CD14-positive monocyte (primary cell): ENCODE measurements at regions not wholly inside any gene's neighbourhood (a gene's known extent, or its start where the extent isn't known, plus 50 kb on each side); places are given as distances from the start of the nearest gene placed in this dataset.

ENCODE experiments used
- DNase-seq, 3 donors: peaks; one replicate each; pipeline ENCODE4 v3.0.0-alpha.2; 2011 to 2022
- H2AFZ ChIP-seq: 2 replicates; pipeline ENCODE4 v1.6.0; 2012; ENCODE audit warnings: mild to moderate bottlenecking, low read depth, low read length, inconsistent platforms; ENCODE audit not compliant: insufficient read depth, poor library complexity, severe bottlenecking
- H3K27ac ChIP-seq, 2 donors: 1 replicate in 1 of 2; 2 replicates in 1 of 2; pipeline ENCODE4 v1.5.1; 2012 to 2013; ENCODE audit warnings: low read length in 2 of 2, control low read depth in 1 of 2, inconsistent platforms in 1 of 2, low read depth in 1 of 2, mild to moderate bottlenecking in 1 of 2
- H3K27me3 ChIP-seq, 2 donors: one replicate each; pipeline versions ENCODE4 v1.6.0 to v1.6.1; 2011 to 2013; ENCODE audit warnings: low read length in 2 of 2; ENCODE audit not compliant: control insufficient read depth in 2 of 2, insufficient read depth in 2 of 2
- H3K36me3 ChIP-seq, 2 donors: replicated peaks in 1 of 2; 1 replicate in 1 of 2; 2 replicates in 1 of 2; pipeline versions ENCODE4 v1.5.1 to v1.6.1; 2012 to 2013; ENCODE audit warnings: low read length in 2 of 2, control low read depth in 1 of 2, inconsistent platforms in 1 of 2, mild to moderate bottlenecking in 1 of 2; ENCODE audit not compliant: insufficient read depth in 2 of 2, control insufficient read depth in 1 of 2
- H3K4me1 ChIP-seq, 2 donors: 1 replicate in 1 of 2; 2 replicates in 1 of 2; pipeline versions ENCODE4 v1.5.1 to v1.6.1; 2012 to 2013; ENCODE audit warnings: low read length in 2 of 2, control low read depth in 1 of 2, inconsistent platforms in 1 of 2, mild to moderate bottlenecking in 1 of 2, moderate library complexity in 1 of 2; ENCODE audit not compliant: insufficient read depth in 2 of 2, control insufficient read depth in 1 of 2
- H3K4me2 ChIP-seq: replicated peaks from 2 replicates; pipeline ENCODE3; 2012; ENCODE audit warnings: low read length, moderate library complexity, mild to moderate bottlenecking; ENCODE audit not compliant: poor library complexity, severe bottlenecking; ENCODE audit errors: extremely low read depth
- H3K4me3 ChIP-seq, 3 experiments: fragments of 200-600 bp in 1 of 3; sonication (generic) in 1 of 3; replicated peaks in 1 of 3; 1 replicate in 2 of 3; 2 replicates in 1 of 3; pipeline ENCODE4 v1.5.1; 2011 to 2013; ENCODE audit warnings: low read length in 3 of 3, mild to moderate bottlenecking in 3 of 3, control low read depth in 2 of 3, low read depth in 2 of 3, inconsistent platforms in 1 of 3, moderate library complexity in 1 of 3
- H3K79me2 ChIP-seq: 2 replicates; pipeline ENCODE4 v1.6.0; 2012; ENCODE audit warnings: mild to moderate bottlenecking, control low read depth, inconsistent platforms, low read length, moderate library complexity; ENCODE audit not compliant: insufficient read depth
- H3K9ac ChIP-seq: 2 replicates; pipeline ENCODE4 v1.6.0; 2017; ENCODE audit warnings: low read length, mild to moderate bottlenecking; ENCODE audit not compliant: insufficient read depth, poor library complexity, severe bottlenecking
- H3K9me3 ChIP-seq, 2 donors: replicated peaks in 1 of 2; 1 replicate in 1 of 2; 2 replicates in 1 of 2; pipeline versions ENCODE4 v1.5.1 to v1.6.1; 2012 to 2013; ENCODE audit warnings: low read length in 2 of 2, control low read depth in 1 of 2; ENCODE audit not compliant: control insufficient read depth in 1 of 2, insufficient read depth in 1 of 2
- H4K20me1 ChIP-seq: 2 replicates; pipeline ENCODE4 v1.6.0; 2012; ENCODE audit warnings: mild to moderate bottlenecking, low read length, control low read depth, moderate library complexity; ENCODE audit not compliant: insufficient read depth
- H3K27ac Mint-ChIP-seq, 7 donors: one replicate each; pipeline ENCODE4 v1.8.0; 2020; ENCODE audit warnings: mild to moderate bottlenecking in 7 of 7, mixed read lengths in 7 of 7, moderate library complexity in 6 of 7, inconsistent platforms in 2 of 7
- H3K27me3 Mint-ChIP-seq, 3 donors: one replicate each; pipeline ENCODE4 v1.8.0; 2021 to 2022; ENCODE audit warnings: low read depth in 3 of 3, mild to moderate bottlenecking in 3 of 3, mixed read lengths in 3 of 3, moderate library complexity in 3 of 3, inconsistent platforms in 1 of 3
- H3K36me3 Mint-ChIP-seq, 2 donors: one replicate each; pipeline ENCODE4 v1.8.0; 2020; ENCODE audit warnings: mixed read lengths in 2 of 2, inconsistent platforms in 1 of 2, mild to moderate bottlenecking in 1 of 2
- H3K4me1 Mint-ChIP-seq: one replicate; pipeline ENCODE4 v1.8.0; 2020; ENCODE audit warnings: mild to moderate bottlenecking, mixed read lengths
- H3K4me3 Mint-ChIP-seq, 2 donors: one replicate each; pipeline ENCODE4 v1.8.0; 2020; ENCODE audit warnings: mild to moderate bottlenecking in 2 of 2, mixed read lengths in 2 of 2, moderate library complexity in 1 of 2
- H3K9me3 Mint-ChIP-seq, 7 donors: one replicate each; pipeline ENCODE4 v1.8.0; 2020 to 2022; ENCODE audit warnings: mixed read lengths in 7 of 7, mild to moderate bottlenecking in 6 of 7, moderate library complexity in 6 of 7, inconsistent platforms in 2 of 7
- CTCF ChIP-seq: fragments of 200-600 bp; IDR thresholded peaks from one replicate; pipeline ENCODE4 v1.8.0; 2022; ENCODE audit warnings: antibody characterized with exemption, mild to moderate bottlenecking
- WGBS: methylation state at CpG from one replicate; pipeline ENCODE4 v1.1.5; 2013; ENCODE audit warnings: missing lambda C conversion rate; ENCODE audit not compliant: insufficient coverage; 5-methylcytosine and 5-hydroxymethylcytosine counted together
- intact Hi-C, 2 donors: fragments of 100-400 bp; cut with micrococcal nuclease; formaldehyde crosslinking; loops; one replicate each; pipeline versions ENCODE4 v1.15.0 to v1.15.1; 2023

GRCh38 chr5:5950658-5951057 lies 427.7 kb downstream of the MED10 start:
- H3K4me1 ChIP-seq: no peaks in the 10 kb centered on the region
- no peaks in the 10 kb centered on the region for H4K20me1 ChIP-seq
- H3K9me3 ChIP-seq: peaks cover 0 to 6% of the 10 kb centered on the region in 2 donors
- H3K4me2 ChIP-seq: no peak overlapping the region
- no peak overlapping the region for H2AFZ ChIP-seq
- Mint-ChIP-seq H3K36me3 (no peaks in the 10 kb centered on the region), H3K9me3 (peaks cover 0 to 15% (median 2%) of the 10 kb centered on the region in 7 donors), H3K27ac (no peak overlapping the region), H3K4me3 (no peak overlapping the region), H3K27me3 (no peaks in the 10 kb centered on the region), H3K4me1 (no peaks in the 10 kb centered on the region)
- no peak overlapping the region for H3K9ac ChIP-seq
- intact Hi-C loops: no loop called here
- no peak overlapping the region for H3K27ac ChIP-seq
- no peaks in the 10 kb centered on the region for H3K79me2 ChIP-seq
- no peaks in the 10 kb centered on the region for H3K36me3 ChIP-seq
- WGBS: 90% methylated on average over 3 of the region's 5 CpGs
- H3K27me3 ChIP-seq: no peaks in the 10 kb centered on the region
- no peak overlapping the region for H3K4me3 ChIP-seq
- no peak for TF ChIP-seq CTCF
- no peak for DNase-seq

DNA sequence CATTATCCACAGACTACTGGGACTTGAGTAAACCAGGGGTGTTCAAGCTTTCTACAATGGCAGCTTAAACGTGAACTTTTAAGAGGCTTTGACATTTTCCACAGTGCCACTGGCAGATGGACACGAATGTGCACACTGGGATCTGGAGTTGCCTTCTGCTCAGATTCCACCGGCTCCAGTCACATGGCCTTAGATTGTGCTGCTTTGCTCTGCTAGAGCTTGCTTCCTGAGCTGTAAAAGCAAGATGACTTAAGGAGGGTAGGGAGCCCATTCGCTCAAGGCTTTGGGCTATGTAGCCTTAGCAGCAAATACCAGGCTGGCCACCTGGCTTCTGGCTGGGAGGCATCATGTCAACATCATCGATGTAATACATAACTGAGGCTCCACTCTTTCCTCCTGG lies 436.9 kb downstream of the MED10 start:
- Histone ChIP-seq H3K9ac (no peak overlapping the region), H3K27me3 (no peaks in the 10 kb centered on the region), H3K4me1 (no peaks in the 10 kb centered on the region), H3K79me2 (no peaks in the 10 kb centered on the region), H3K9me3 (no peaks in the 10 kb centered on the region), H2AFZ (no peak overlapping the region), H3K4me2 (no peak overlapping the region), H4K20me1 (no peaks in the 10 kb centered on the region), H3K27ac (no peak overlapping the region), H3K36me3 (no peaks in the 10 kb centered on the region), H3K4me3 (no peak overlapping the region)
- H3K9me3 Mint-ChIP-seq: peaks cover 0 to 6% (median 0%) of the 10 kb centered on the region in 7 donors
- no peak for TF ChIP-seq CTCF
- DNase-seq: no peak
- H3K27ac Mint-ChIP-seq: no peak overlapping the region
- no peaks in the 10 kb centered on the region for H3K27me3 Mint-ChIP-seq
- no peaks in the 10 kb centered on the region for H3K4me1 Mint-ChIP-seq
- intact Hi-C loops: no loop called here
- no peak overlapping the region for H3K4me3 Mint-ChIP-seq
- no peaks in the 10 kb centered on the region for H3K36me3 Mint-ChIP-seq
- 90% methylated on average over 5 of the region's 5 CpGs for WGBS
